ENCODE measurements at regions not wholly inside any gene's neighbourhood (a gene's known extent, or its start where the extent isn't known, plus 50 kb on each side); places are given as distances from the start of the nearest gene placed in this dataset.

DNA sequence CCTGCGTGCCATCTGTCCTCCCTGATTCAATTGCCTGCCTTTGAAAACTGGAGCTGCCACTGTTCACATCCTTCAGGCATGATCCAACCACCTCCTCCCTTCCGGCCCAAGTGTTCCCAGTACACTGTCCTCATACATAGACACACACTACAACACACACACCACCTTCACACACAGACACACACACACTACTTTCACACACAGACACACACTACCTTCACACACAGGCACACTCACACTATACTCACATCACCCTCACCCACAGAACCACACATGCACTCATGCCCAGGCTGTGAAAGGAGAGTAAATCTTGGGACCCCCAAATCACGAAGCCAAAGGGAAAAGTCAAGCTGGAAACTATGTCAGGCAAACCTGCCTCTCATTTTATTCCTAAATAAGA lies 109.4 kb upstream of the MYLIP start:
- TF ChIP-seq SUZ12 (IDR thresholded peaks at IDR 0.05), result no peak
- TF ChIP-seq HDGF (IDR thresholded peaks at IDR 0.05; ENCODE audit: borderline replicate concordance), result no peak
- TF ChIP-seq SP1 (IDR thresholded peaks at IDR 0.05), result no peak
- TF ChIP-seq ELF4 (IDR thresholded peaks at IDR 0.05), result no peak
- no peak for TF ChIP-seq ZNF384 (IDR thresholded peaks at IDR 0.05)
- no peak for TF ChIP-seq FOXK2 (IDR thresholded peaks at IDR 0.05)
- no peak for TF ChIP-seq FOXA1 (IDR thresholded peaks at IDR 0.05)
- no peak for TF ChIP-seq BHLHE40 (IDR thresholded peaks at IDR 0.05; ENCODE audit: borderline replicate concordance)
- no peak for TF ChIP-seq TARDBP (IDR thresholded peaks at IDR 0.05)

Measured in HEK293T (cell line).